Ascending aorta (tissue), 2 donors: ENCODE measurements at regions not wholly inside any gene's neighbourhood (a gene's known extent, or its start where the extent isn't known, plus 50 kb on each side); places are given as distances from the start of the nearest gene placed in this dataset.
A peak's percentile ranks its signal among the peaks of the same experiment; 100 is the strongest.

ENCODE experiments used
- DNase-seq, 2 donors: peaks; one replicate each; pipeline ENCODE4 v3.0.0-alpha.2; 2019; ENCODE audit warnings: low spot score in 2 of 2
- H3K27ac ChIP-seq, 2 donors: fragments of 200-600 bp; sonication (generic); one replicate each; pipeline ENCODE4 v1.5.1; 2016 to 2017; ENCODE audit warnings: mild to moderate bottlenecking in 1 of 2
- H3K27me3 ChIP-seq: fragments of 200-600 bp; sonication (generic); one replicate; pipeline ENCODE4 v1.5.1; 2017
- H3K36me3 ChIP-seq, 2 donors: fragments of 200-600 bp; sonication (generic); one replicate each; pipeline ENCODE4 v1.5.1; 2016
- H3K4me1 ChIP-seq, 2 donors: fragments of 200-600 bp; sonication (generic); one replicate each; pipeline ENCODE4 v1.5.1; 2016 to 2017; ENCODE audit warnings: mild to moderate bottlenecking in 1 of 2
- H3K4me3 ChIP-seq, 2 donors: fragments of 200-600 bp; sonication (generic); one replicate each; pipeline ENCODE4 v1.5.1; 2016 to 2017; ENCODE audit warnings: mild to moderate bottlenecking in 1 of 2
- H3K9me3 ChIP-seq, 2 donors: fragments of 200-600 bp; sonication (generic); one replicate each; pipeline ENCODE4 v1.5.1; 2016
- CTCF ChIP-seq, 3 experiments: fragments of 200-600 bp in 2 of 3; fragments of 450-650 bp in 1 of 3; sonication (generic) in 2 of 3; IDR thresholded peaks; one replicate each; pipeline ENCODE4 v1.5.1; 2016 to 2019; ENCODE audit warnings: antibody characterized with exemption in 3 of 3, mild to moderate bottlenecking in 1 of 3, moderate library complexity in 1 of 3
- intact Hi-C: fragments of 100-400 bp; cut with DNase I; formaldehyde crosslinking; loops from one replicate; pipeline ENCODE4 v1.15.1; 2023

- Histone ChIP-seq H3K9me3 (no peaks in the 10 kb centered on the region), H3K27me3 (no peaks in the 10 kb centered on the region), H3K27ac (peak overlapping the region; percentile 86 to 94), H3K4me1 (peaks cover 36 to 89% of the 10 kb centered on the region in 2 donors), H3K4me3 (no peak overlapping the region), H3K36me3 (no peaks in the 10 kb centered on the region)
- no peak for TF ChIP-seq CTCF (IDR thresholded peaks at IDR 0.05)
- DNase-seq = peak in 1 of 2 donors; percentile 61
- intact Hi-C loops = loop anchor here (2.0 to 5.0 kb wide), 4 partner anchors 54 to 385 kb away; no protein-coding TSS in a partner anchor
These were observed 211.8 kb downstream of the TOMM20 start for GRCh38 chr1:234916840-234917239.

- TF ChIP-seq CTCF (IDR thresholded peaks at IDR 0.05) = no peak
- Histone ChIP-seq H3K4me1 (peaks cover 38 to 88% of the 10 kb centered on the region in 2 donors), H3K4me3 (peak overlapping the region in 1 of 2 donors; percentile 1), H3K36me3 (no peaks in the 10 kb centered on the region), H3K27me3 (no peaks in the 10 kb centered on the region), H3K27ac (peak overlapping the region; percentile 86 to 94), H3K9me3 (no peaks in the 10 kb centered on the region)
- intact Hi-C loops = loop anchor here (2.0 to 5.0 kb wide), 4 partner anchors 55 to 384 kb away; no protein-coding TSS in a partner anchor
- peak in 1 of 2 donors; percentile 72 for DNase-seq
These were observed 212.5 kb downstream of the TOMM20 start for GRCh38 chr1:234915924-234916675.

GRCh38 chr1:234914606-234915290 is 213.9 kb downstream of the TOMM20 start:
- intact Hi-C loops = loop anchor here (5.0 kb wide), 2 partner anchors 52 to 382 kb away; no protein-coding TSS in a partner anchor
- H3K4me3 ChIP-seq = no peak overlapping the region
- H3K27ac ChIP-seq = peak overlapping the region; percentile 86 to 94
- DNase-seq = peak in 1 of 2 donors; percentile 49
- no peaks in the 10 kb centered on the region for H3K27me3 ChIP-seq
- no peak for TF ChIP-seq CTCF (IDR thresholded peaks at IDR 0.05)
- no peaks in the 10 kb centered on the region for H3K9me3 ChIP-seq
- H3K4me1 ChIP-seq = peaks cover 35 to 74% of the 10 kb centered on the region in 2 donors
- H3K36me3 ChIP-seq = no peaks in the 10 kb centered on the region

- Histone ChIP-seq H3K36me3 (no peaks in the 10 kb centered on the region), H3K27ac (peak overlapping the region; percentile 86 to 94), H3K9me3 (no peaks in the 10 kb centered on the region), H3K27me3 (no peaks in the 10 kb centered on the region), H3K4me1 (peaks cover 30 to 65% of the 10 kb centered on the region in 2 donors), H3K4me3 (no peak overlapping the region)
- peak in 1 of 2 donors; percentile 60 for DNase-seq
- intact Hi-C loops = loop anchor here (5.0 kb wide), 1 partner anchor 51 kb away; no protein-coding TSS in a partner anchor
- TF ChIP-seq CTCF (IDR thresholded peaks at IDR 0.05) = no peak
These were observed 214.9 kb downstream of the TOMM20 start for GRCh38 chr1:234913771-234914170.

GRCh38 chr1:234913278-234913649 is 215.4 kb downstream of the TOMM20 start:
- no peak for TF ChIP-seq CTCF (IDR thresholded peaks at IDR 0.05)
- H3K27me3 ChIP-seq = no peaks in the 10 kb centered on the region
- H3K4me1 ChIP-seq = peaks cover 29 to 60% of the 10 kb centered on the region in 2 donors
- intact Hi-C loops = loop anchor here (5.0 kb wide), 1 partner anchor 51 kb away; no protein-coding TSS in a partner anchor
- H3K9me3 ChIP-seq = no peaks in the 10 kb centered on the region
- no peaks in the 10 kb centered on the region for H3K36me3 ChIP-seq
- peak overlapping the region; percentile 86 to 94 for H3K27ac ChIP-seq
- peak in 1 of 2 donors; percentile 64 for DNase-seq
- peak overlapping the region in 1 of 2 donors; percentile 37 for H3K4me3 ChIP-seq
